ENCODE measurements at regions not wholly inside any gene's neighbourhood (a gene's known extent, or its start where the extent isn't known, plus 50 kb on each side); places are given as distances from the start of the nearest gene placed in this dataset.

DNA sequence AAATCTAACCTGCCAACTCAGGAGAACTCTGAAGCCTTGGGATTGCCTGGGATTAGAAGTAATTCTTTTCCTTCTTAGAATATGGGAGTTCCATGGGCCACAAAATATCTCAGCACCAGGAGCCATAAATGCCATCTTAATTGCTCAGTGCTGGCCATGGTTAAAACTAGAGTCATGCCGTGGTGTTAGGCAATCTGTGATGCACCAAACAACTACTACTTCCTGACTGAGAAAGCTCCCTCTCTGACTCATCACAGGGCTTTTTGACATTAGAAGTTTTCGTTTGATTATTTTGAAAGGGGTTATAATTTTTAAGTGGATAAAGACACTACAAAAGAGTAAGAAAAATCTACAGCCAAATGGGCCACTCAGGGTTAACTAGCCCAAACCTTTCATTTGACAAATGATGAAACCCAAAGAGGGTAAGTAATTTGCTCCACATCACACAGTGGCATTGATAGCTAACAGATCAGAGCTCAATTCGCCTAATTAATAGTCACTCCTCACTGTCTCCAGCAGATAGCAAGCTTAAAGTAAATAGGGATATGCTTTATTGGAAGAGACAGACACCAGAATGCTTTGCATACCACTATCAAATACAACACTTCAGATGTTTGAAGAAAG is 377.3 kb downstream of the EMP1 start:
- no peak overlapping the region for H3K4me3 ChIP-seq (ENCODE audit: low read depth in 1 of 3, low read length in 3 of 3)
- no peaks in the 10 kb centered on the region for H3K36me3 ChIP-seq (ENCODE audit: control insufficient read depth in 4 of 4, insufficient read depth in 3 of 4, low read depth in 1 of 4, low read length in 3 of 4)
- H3K27me3 ChIP-seq (ENCODE audit: control insufficient read depth in 4 of 4, insufficient read depth in 4 of 4, low read length in 3 of 4), result no peaks in the 10 kb centered on the region
- H3K9me3 ChIP-seq (ENCODE audit: control insufficient read depth in 4 of 4, low read length in 3 of 4), result no peaks in the 10 kb centered on the region
- peaks cover 0 to 12% (median 4%) of the 10 kb centered on the region in 4 donors for H3K4me1 ChIP-seq (ENCODE audit: control insufficient read depth in 4 of 4, insufficient read depth in 4 of 4, low read length in 3 of 4)
- DNase-seq (ENCODE audit: low spot score), result no peak
- H3K9ac ChIP-seq (ENCODE audit: low read depth in 1 of 2, low read length in 2 of 2), result no peak overlapping the region
- TF ChIP-seq HNF4A (conservative IDR thresholded peaks at IDR 0.05) (no peak), YY1 (IDR thresholded peaks at IDR 0.05) (peak; percentile 13), JUND (IDR thresholded peaks at IDR 0.05) (peak in 1 of 2 donors; percentile 65)
- 54% methylated on average over 3 of the region's 3 CpGs for WGBS
- no peak overlapping the region for H3K27ac ChIP-seq (ENCODE audit: low read depth in 1 of 2, low read length in 2 of 2)

DNA sequence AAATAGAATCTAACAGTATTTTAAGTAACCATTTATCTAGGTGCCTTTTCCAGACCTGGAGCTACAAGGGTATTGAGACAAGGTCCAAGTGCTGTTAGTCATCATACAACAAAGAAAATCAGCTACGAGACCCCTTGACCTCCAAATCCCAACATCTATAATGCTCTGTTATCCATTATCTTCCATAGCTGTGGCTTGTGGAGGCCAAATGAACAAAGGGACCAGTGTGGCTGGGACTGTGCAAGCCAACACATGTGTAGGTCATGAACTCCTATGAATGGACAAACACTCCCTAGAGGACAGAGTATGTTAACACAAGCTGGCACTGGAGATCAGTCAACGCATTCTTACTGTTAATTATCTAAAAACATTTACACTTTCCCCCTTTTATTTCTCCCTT is 374.5 kb downstream of the EMP1 start:
- Histone ChIP-seq H3K27me3 (ENCODE audit: control insufficient read depth in 4 of 4, insufficient read depth in 4 of 4, low read length in 3 of 4) (no peaks in the 10 kb centered on the region), H3K9ac (ENCODE audit: low read depth in 1 of 2, low read length in 2 of 2) (no peak overlapping the region), H3K27ac (ENCODE audit: low read depth in 1 of 2, low read length in 2 of 2) (no peak overlapping the region), H3K9me3 (ENCODE audit: control insufficient read depth in 4 of 4, low read length in 3 of 4) (no peaks in the 10 kb centered on the region), H3K36me3 (ENCODE audit: control insufficient read depth in 4 of 4, insufficient read depth in 3 of 4, low read depth in 1 of 4, low read length in 3 of 4) (no peaks in the 10 kb centered on the region), H3K4me3 (ENCODE audit: low read depth in 1 of 3, low read length in 3 of 3) (no peak overlapping the region), H3K4me1 (ENCODE audit: control insufficient read depth in 4 of 4, insufficient read depth in 4 of 4, low read length in 3 of 4) (peaks cover 0 to 12% (median 4%) of the 10 kb centered on the region in 4 donors)
- no peak for DNase-seq (ENCODE audit: low spot score)
- TF ChIP-seq EGR1 (IDR thresholded peaks at IDR 0.05; ENCODE audit: low read depth in 2 of 2) (no peak), JUND (IDR thresholded peaks at IDR 0.05) (no peak), HNF4A (conservative IDR thresholded peaks at IDR 0.05) (no peak), GABPA (IDR thresholded peaks at IDR 0.05 in 1 of 2, conservative IDR thresholded peaks at IDR 0.05 in 1 of 2) (no peak), TAF1 (conservative IDR thresholded peaks at IDR 0.05) (no peak), RXRA (IDR thresholded peaks at IDR 0.05) (no peak), FOXA1 (IDR thresholded peaks at IDR 0.05) (no peak), SP1 (IDR thresholded peaks at IDR 0.05) (no peak), YY1 (IDR thresholded peaks at IDR 0.05) (no peak), FOXA2 (IDR thresholded peaks at IDR 0.05) (no peak), NR2F2 (IDR thresholded peaks at IDR 0.05) (no peak), RAD21 (IDR thresholded peaks at IDR 0.05) (no peak), HNF4G (IDR thresholded peaks at IDR 0.05) (no peak)
- TF ChIP-seq, protein P1, sequence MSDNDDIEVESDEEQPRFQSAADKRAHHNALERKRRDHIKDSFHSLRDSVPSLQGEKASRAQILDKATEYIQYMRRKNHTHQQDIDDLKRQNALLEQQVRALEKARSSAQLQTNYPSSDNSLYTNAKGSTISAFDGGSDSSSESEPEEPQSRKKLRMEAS (IDR thresholded peaks at IDR 0.05), result no peak
- TF ChIP-seq, protein P2, sequence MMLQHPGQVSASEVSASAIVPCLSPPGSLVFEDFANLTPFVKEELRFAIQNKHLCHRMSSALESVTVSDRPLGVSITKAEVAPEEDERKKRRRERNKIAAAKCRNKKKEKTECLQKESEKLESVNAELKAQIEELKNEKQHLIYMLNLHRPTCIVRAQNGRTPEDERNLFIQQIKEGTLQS (IDR thresholded peaks at IDR 0.05), result no peak
- TF ChIP-seq, protein P3, sequence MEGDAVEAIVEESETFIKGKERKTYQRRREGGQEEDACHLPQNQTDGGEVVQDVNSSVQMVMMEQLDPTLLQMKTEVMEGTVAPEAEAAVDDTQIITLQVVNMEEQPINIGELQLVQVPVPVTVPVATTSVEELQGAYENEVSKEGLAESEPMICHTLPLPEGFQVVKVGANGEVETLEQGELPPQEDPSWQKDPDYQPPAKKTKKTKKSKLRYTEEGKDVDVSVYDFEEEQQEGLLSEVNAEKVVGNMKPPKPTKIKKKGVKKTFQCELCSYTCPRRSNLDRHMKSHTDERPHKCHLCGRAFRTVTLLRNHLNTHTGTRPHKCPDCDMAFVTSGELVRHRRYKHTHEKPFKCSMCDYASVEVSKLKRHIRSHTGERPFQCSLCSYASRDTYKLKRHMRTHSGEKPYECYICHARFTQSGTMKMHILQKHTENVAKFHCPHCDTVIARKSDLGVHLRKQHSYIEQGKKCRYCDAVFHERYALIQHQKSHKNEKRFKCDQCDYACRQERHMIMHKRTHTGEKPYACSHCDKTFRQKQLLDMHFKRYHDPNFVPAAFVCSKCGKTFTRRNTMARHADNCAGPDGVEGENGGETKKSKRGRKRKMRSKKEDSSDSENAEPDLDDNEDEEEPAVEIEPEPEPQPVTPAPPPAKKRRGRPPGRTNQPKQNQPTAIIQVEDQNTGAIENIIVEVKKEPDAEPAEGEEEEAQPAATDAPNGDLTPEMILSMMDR (IDR thresholded peaks at IDR 0.05; ENCODE audit: low read depth, low read length, missing input control), result no peak
- TF ChIP-seq, protein P4, sequence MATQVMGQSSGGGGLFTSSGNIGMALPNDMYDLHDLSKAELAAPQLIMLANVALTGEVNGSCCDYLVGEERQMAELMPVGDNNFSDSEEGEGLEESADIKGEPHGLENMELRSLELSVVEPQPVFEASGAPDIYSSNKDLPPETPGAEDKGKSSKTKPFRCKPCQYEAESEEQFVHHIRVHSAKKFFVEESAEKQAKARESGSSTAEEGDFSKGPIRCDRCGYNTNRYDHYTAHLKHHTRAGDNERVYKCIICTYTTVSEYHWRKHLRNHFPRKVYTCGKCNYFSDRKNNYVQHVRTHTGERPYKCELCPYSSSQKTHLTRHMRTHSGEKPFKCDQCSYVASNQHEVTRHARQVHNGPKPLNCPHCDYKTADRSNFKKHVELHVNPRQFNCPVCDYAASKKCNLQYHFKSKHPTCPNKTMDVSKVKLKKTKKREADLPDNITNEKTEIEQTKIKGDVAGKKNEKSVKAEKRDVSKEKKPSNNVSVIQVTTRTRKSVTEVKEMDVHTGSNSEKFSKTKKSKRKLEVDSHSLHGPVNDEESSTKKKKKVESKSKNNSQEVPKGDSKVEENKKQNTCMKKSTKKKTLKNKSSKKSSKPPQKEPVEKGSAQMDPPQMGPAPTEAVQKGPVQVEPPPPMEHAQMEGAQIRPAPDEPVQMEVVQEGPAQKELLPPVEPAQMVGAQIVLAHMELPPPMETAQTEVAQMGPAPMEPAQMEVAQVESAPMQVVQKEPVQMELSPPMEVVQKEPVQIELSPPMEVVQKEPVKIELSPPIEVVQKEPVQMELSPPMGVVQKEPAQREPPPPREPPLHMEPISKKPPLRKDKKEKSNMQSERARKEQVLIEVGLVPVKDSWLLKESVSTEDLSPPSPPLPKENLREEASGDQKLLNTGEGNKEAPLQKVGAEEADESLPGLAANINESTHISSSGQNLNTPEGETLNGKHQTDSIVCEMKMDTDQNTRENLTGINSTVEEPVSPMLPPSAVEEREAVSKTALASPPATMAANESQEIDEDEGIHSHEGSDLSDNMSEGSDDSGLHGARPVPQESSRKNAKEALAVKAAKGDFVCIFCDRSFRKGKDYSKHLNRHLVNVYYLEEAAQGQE (IDR thresholded peaks at IDR 0.05), result no peak
- TF ChIP-seq, protein P5, sequence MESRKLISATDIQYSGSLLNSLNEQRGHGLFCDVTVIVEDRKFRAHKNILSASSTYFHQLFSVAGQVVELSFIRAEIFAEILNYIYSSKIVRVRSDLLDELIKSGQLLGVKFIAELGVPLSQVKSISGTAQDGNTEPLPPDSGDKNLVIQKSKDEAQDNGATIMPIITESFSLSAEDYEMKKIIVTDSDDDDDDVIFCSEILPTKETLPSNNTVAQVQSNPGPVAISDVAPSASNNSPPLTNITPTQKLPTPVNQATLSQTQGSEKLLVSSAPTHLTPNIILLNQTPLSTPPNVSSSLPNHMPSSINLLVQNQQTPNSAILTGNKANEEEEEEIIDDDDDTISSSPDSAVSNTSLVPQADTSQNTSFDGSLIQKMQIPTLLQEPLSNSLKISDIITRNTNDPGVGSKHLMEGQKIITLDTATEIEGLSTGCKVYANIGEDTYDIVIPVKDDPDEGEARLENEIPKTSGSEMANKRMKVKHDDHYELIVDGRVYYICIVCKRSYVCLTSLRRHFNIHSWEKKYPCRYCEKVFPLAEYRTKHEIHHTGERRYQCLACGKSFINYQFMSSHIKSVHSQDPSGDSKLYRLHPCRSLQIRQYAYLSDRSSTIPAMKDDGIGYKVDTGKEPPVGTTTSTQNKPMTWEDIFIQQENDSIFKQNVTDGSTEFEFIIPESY (IDR thresholded peaks at IDR 0.05), result no peak
- WGBS, result 90% methylated on average over 2 of the region's 2 CpGs

All from liver (tissue), 8 donors.